HUES64 (cell line): ENCODE measurements at regions not wholly inside any gene's neighbourhood (a gene's known extent, or its start where the extent isn't known, plus 50 kb on each side); places are given as distances from the start of the nearest gene placed in this dataset.
"Not testable (repeated sequence)": the region's sequence is repeated elsewhere in the genome, so short reads cannot be mapped to it uniquely, and the experiment has no call there.

ENCODE experiments used
- H3K27ac ChIP-seq: 2 replicates; pipeline ENCODE4 v1.7.0; 2013; ENCODE audit warnings: low read depth, low read length, inconsistent platforms
- H3K27me3 ChIP-seq: 2 replicates; pipeline ENCODE4 v1.6.1; 2013; ENCODE audit warnings: mild to moderate bottlenecking, low read length; ENCODE audit not compliant: insufficient read depth
- H3K36me3 ChIP-seq: 2 replicates; pipeline ENCODE4 v1.6.1; 2013; ENCODE audit warnings: mild to moderate bottlenecking, low read length; ENCODE audit not compliant: insufficient read depth
- H3K4me1 ChIP-seq: 2 replicates; pipeline ENCODE4 v1.6.1; 2013; ENCODE audit warnings: mild to moderate bottlenecking, low read length, moderate library complexity; ENCODE audit not compliant: insufficient read depth
- H3K4me3 ChIP-seq: 2 replicates; pipeline ENCODE4 v1.5.1; 2013; ENCODE audit warnings: mild to moderate bottlenecking, low read length, moderate library complexity
- H3K9ac ChIP-seq: 2 replicates; pipeline ENCODE4 v1.6.1; 2013; ENCODE audit warnings: mild to moderate bottlenecking, low read depth, low read length
- H3K9me3 ChIP-seq: 2 replicates; pipeline ENCODE4 v1.6.1; 2013; ENCODE audit warnings: low read depth, low read length; ENCODE audit not compliant: insufficient read depth
- WGBS: fragments of 150-250, 120-280 bp; methylation state at CpG from one replicate; pipeline ENCODE4 v1.1.7; 2013; ENCODE audit warnings: missing lambda C conversion rate; 5-methylcytosine and 5-hydroxymethylcytosine counted together

DNA sequence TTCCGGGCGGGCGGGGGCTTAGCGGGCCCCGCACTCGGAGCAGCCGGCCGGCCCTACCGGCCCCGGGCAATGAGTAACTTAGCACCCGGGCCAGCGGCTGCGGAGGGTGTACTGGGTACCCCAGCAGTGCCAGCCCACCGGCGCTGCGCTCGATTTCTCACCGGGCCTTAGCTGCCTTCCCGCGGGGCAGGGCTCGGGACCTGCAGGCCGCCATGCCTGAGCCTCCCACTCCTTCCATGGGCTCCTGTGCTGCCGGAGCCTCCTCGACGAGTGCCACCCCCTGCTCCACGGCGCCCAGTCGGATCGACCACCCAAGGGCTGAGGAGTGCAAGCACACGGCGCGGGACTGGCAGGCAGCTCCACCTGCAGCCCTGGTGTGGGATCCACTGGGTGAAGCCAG is 427.1 kb downstream of the NAF1 start:
- WGBS, result 98% methylated on average over 32 of the region's 32 CpGs
- not testable (repeated sequence) for H3K36me3 ChIP-seq, H3K4me1 ChIP-seq, H3K9ac ChIP-seq, H3K4me3 ChIP-seq, H3K27ac ChIP-seq, H3K9me3 ChIP-seq, H3K27me3 ChIP-seq

DNA sequence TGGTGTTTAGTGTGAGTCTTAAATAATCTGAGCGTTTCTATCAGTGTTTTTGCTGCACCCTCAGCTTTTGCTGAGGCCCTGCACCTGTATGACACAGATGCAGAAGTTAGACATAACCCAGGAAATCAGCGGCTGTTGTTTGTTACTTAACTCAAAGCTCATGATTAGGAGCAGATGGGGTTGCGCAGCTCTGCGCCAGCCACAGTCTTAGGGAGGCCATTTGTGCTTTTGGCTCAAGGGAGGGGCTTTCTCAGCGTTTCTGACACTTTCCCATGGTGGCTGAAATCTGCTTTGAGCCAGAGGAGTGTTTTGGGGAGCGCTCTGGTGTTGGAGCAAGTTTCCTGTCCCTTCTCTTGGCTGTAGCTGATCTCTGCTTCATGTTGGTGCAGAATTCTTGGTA is 433.8 kb downstream of the NAF1 start:
- no peaks in the 10 kb centered on the region for H3K4me1 ChIP-seq
- H3K27me3 ChIP-seq, result no peaks in the 10 kb centered on the region
- H3K36me3 ChIP-seq, result no peaks in the 10 kb centered on the region
- no peak overlapping the region for H3K4me3 ChIP-seq
- no peaks in the 10 kb centered on the region for H3K9me3 ChIP-seq
- no peak overlapping the region for H3K27ac ChIP-seq
- no peak overlapping the region for H3K9ac ChIP-seq
- 84% methylated on average over 6 of the region's 6 CpGs for WGBS

DNA sequence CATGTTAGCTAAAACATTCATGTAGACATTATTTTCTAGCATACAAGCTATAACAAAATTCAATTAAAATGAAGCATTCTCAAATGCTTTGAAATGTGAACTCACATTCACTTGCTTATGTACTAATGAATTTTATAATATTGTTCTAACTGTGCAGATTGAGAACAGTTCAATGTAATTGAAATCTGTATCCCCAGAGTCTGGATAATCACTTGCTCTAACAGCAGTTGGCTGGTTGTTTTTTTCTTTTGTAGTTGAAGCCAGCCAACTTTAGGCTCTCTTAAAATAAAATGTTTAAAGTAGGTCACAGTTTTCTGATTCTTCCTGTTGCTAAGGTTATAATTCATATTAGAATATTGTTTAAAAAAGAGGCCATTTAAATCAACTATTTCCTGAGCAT is 438.9 kb downstream of the NAF1 start:
- Histone ChIP-seq H3K27ac (no peak overlapping the region), H3K27me3 (no peaks in the 10 kb centered on the region), H3K9ac (no peak overlapping the region), H3K36me3 (no peaks in the 10 kb centered on the region), H3K9me3 (no peaks in the 10 kb centered on the region), H3K4me3 (no peak overlapping the region), H3K4me1 (no peaks in the 10 kb centered on the region)

DNA sequence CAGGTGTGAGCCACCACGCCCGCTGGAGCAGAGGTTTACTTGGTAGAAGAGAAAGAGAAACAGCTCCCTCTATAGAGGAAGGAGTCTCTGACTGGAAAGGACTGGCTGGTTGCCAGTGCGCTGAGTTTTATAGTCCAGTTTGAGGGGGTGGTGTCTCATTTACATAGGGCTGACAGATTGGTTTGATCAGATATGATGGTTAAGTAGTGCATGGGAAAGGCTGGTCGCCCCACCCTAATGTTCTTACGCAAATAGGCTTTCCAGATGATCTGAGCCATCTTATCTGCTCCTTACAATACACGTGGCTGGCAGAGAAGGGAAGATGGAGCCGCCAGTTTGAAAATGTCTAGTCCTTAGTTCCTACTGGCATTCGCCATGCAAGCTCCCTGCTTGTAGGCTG is 439.5 kb downstream of the NAF1 start:
- 97% methylated on average over 8 of the region's 8 CpGs for WGBS
- H3K4me3 ChIP-seq, result no peak overlapping the region

DNA sequence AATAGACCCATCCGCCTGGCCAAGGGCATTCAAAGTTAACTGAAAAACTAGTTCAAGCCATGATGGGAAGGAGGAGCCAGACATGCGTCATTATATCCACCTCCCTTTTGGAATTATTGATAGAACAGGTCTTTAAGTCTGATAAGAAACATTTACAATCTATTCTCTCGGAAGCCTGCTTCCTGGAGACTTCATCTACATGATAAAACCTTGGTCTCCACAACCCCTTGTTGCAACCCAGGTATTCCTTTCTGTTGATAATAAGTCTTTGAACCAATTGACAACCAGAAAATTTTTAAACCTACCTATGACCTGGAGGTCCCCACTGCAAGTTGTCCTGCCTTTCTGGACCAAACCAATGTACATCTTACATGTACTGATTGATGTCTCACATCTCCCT is 451.3 kb downstream of the NAF1 start:
- WGBS, result 83% methylated on average over 3 of the region's 3 CpGs
- H3K4me1 ChIP-seq, result peaks cover 6% of the 10 kb centered on the region; the same call in 1 of the 2 replicates
- no peak overlapping the region for H3K4me3 ChIP-seq
- H3K9ac ChIP-seq, result no peak overlapping the region
- no peaks in the 10 kb centered on the region for H3K27me3 ChIP-seq
- no peaks in the 10 kb centered on the region for H3K9me3 ChIP-seq
- no peak overlapping the region for H3K27ac ChIP-seq
- no peaks in the 10 kb centered on the region for H3K36me3 ChIP-seq

More for the DNA sequence above, 439.5 kb downstream of the NAF1 start:
- H3K27ac ChIP-seq, result no peak overlapping the region
- H3K9me3 ChIP-seq, result no peaks in the 10 kb centered on the region
- no peaks in the 10 kb centered on the region for H3K4me1 ChIP-seq
- H3K27me3 ChIP-seq, result no peaks in the 10 kb centered on the region
- no peaks in the 10 kb centered on the region for H3K36me3 ChIP-seq
- H3K9ac ChIP-seq, result no peak overlapping the region

DNA sequence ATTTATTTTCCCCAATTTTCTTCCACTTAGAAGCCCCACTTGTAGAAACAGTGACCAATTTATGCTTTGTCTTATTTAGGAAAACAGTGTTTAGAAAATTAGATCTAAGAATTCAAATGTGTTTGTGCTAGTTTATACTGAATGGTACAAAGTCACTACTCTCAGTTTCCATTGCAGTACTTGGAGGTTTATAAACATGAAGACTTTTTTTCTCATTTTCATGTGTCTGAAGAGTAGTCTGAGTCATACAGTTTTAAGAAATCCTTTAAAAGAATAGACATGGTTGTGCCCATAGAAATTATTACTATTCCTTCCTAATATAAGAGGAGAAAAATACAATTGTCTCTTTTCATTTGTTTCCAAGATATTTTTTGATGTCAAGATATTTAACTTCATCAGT is 458.7 kb downstream of the NAF1 start:
- no peak overlapping the region for H3K27ac ChIP-seq
- no peak overlapping the region for H3K4me3 ChIP-seq
- H3K9ac ChIP-seq, result no peak overlapping the region
- H3K4me1 ChIP-seq, result no peaks in the 10 kb centered on the region
- no peaks in the 10 kb centered on the region for H3K36me3 ChIP-seq
- H3K27me3 ChIP-seq, result no peaks in the 10 kb centered on the region
- H3K9me3 ChIP-seq, result 0 out of 2 replicates have a peak, but pooled peaks cover 9% of the 10 kb centered on the region

DNA sequence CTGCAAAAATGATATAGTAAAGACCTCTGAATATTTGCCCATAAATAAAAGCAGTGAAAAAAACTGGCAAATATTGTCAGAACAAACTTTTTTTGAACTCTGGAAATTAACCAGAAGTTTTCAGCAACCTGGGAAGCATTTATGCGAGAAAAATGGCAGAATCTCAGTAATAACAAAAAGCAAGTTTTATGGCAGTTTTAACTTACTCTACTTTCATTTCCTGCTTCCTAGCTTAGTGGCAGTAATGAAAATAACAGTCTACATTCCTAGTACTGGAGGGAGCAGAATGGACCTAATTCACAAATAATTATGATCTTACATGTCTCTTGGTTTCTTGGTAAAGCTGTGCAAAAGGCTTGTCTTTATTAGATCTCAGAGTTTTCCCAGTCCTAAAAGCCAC is 460.1 kb downstream of the NAF1 start:
- H3K27me3 ChIP-seq, result no peaks in the 10 kb centered on the region
- WGBS, result 95% methylated on average over 1 of the region's 1 CpG
- 0 out of 2 replicates have a peak, but pooled peaks cover 9% of the 10 kb centered on the region for H3K9me3 ChIP-seq
- no peaks in the 10 kb centered on the region for H3K36me3 ChIP-seq
- H3K9ac ChIP-seq, result no peak overlapping the region
- no peak overlapping the region for H3K4me3 ChIP-seq
- H3K4me1 ChIP-seq, result no peaks in the 10 kb centered on the region
- H3K27ac ChIP-seq, result no peak overlapping the region

DNA sequence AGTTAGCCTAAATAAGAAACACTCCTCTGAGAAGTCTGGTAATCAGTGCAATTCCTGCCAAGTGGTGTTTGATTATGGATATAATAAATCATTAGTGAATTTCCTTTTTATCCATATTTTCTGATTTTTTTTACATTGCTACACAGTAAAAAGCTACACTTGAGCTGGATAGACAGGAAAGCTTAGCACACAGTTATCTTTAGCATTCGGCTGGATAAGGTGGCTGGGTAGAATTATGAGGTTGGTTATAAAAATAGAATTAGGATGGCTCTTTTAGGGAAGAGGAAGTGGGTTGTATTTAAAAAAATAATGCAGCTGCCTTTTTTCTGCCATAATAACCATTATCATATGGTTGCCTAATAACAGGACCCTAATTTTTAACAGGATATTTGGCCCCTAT is 460.6 kb downstream of the NAF1 start:
- Histone ChIP-seq H3K4me1 (no peaks in the 10 kb centered on the region), H3K4me3 (no peak overlapping the region), H3K9me3 (0 out of 2 replicates have a peak, but pooled peaks cover 9% of the 10 kb centered on the region), H3K36me3 (no peaks in the 10 kb centered on the region), H3K27me3 (no peaks in the 10 kb centered on the region), H3K27ac (no peak overlapping the region), H3K9ac (no peak overlapping the region)
- 97% methylated on average over 1 of the region's 1 CpG for WGBS

DNA sequence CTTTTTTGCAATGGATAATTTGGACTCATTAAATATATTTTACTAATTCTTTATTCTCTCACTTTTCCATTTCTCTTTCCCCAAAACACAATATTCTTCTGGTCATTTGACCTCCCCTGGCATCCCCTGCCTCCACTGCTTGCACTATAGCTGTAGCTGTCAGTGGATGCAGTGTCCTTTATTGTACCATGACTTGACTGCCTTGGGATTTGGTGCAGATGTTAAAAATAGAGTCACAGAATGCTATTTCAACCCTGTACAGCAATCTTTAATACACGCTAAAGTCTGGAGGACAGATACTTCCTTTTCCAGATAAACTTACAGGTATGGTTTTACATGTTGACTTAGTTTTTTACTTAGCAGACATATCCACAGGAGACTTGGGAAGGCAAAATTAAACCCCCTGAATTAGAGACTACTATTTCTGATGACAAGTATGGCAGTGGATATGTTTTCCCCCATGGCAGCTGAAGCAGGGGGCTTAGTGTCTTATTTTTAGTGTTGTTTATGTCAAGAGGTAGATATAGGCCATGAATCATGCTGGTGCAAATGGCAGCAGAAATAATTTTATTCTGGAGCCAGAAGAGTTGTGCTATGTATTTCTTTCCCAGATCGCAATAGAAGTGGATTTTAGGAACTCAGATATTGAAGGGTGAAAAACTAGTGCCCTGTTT is 461.4 kb downstream of the NAF1 start:
- H3K9ac ChIP-seq, result no peak overlapping the region

DNA sequence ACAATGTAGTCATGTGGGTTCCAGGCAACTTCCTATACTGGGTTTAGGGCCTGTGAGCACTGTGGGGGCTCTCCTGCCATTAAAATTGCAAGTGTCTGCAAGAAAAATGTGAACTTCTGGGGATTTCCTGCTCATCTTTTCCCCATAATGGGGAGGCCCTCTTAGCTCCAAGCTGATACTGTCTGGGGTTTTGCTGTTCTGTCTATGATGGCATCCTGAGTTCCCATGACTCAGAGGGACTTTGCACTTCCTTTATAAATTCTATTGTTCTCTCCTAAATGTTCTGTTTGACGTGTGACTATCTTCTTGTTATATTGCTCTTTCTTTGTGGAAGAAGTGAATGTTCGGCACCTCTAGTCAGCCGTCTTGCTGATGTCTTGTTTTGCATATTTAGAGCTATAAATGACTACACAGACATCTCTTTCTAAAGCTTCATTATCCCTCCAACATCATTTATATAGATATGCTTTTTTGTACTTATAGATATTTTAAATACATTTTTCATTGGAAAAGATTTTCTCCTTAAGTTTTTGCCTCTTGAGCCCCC is 465.8 kb downstream of the NAF1 start:
- WGBS, result no CpG with 5 or more reads among the region's 3 CpGs
- H3K27ac ChIP-seq, result no peak overlapping the region
- no peaks in the 10 kb centered on the region for H3K4me1 ChIP-seq
- H3K9ac ChIP-seq, result no peak overlapping the region
- no peaks in the 10 kb centered on the region for H3K27me3 ChIP-seq
- H3K4me3 ChIP-seq, result no peak overlapping the region
- H3K9me3 ChIP-seq, result no peaks in the 10 kb centered on the region
- H3K36me3 ChIP-seq, result no peaks in the 10 kb centered on the region

More for the DNA sequence above, 461.4 kb downstream of the NAF1 start:
- Histone ChIP-seq H3K9me3 (0 out of 2 replicates have a peak, but pooled peaks cover 9% of the 10 kb centered on the region), H3K27ac (no peak overlapping the region), H3K36me3 (no peaks in the 10 kb centered on the region), H3K4me3 (no peak overlapping the region), H3K4me1 (no peaks in the 10 kb centered on the region), H3K27me3 (no peaks in the 10 kb centered on the region)
- 93% methylated on average over 1 of the region's 2 CpGs for WGBS

DNA sequence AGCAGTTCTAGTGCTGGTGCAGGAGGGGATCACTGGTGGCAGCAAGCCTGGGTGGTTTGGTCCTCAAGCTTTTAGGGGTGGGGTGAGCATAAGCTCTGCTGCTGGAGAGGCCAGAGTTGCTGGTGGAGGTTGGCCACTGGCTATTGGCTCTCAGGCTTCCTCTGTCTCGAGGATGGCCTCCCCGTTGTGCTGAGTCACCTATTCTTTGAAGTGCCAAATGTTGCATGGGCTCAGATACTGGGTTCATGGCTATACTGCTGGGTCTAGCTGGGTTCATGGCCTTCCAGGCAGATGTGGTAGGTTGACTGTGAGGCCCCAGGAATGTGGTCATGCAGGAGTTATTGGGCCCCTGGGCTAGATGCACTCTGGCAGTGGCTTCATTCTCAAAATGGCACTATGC is 466.3 kb downstream of the NAF1 start:
- 94% methylated on average over 2 of the region's 2 CpGs for WGBS
- Histone ChIP-seq H3K9me3 (no peaks in the 10 kb centered on the region; the same call in 1 of the 2 replicates), H3K9ac (no peak overlapping the region), H3K4me3 (no peak overlapping the region), H3K36me3 (no peaks in the 10 kb centered on the region), H3K27me3 (no peaks in the 10 kb centered on the region), H3K4me1 (no peaks in the 10 kb centered on the region), H3K27ac (no peak overlapping the region)

DNA sequence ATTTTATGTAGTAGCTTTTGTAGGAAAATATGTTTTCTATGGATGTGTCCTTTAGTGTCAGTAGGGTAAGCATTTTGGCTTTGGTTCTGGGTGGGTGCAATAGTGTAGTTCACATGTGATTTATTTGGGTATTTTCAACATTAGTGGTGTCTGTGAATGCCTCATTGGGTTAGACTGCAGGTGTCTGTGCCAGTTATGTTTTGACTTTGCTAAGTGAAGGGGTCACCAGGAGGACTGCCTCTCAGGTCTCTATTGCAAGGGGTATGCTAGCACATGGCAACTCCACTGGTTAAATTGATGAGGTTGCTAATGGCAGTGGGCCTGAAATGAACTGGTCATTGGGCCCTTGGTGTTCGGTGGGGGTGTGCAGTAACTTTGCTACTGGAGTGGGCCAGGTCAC is 467.1 kb downstream of the NAF1 start:
- Histone ChIP-seq H3K27ac (no peak overlapping the region), H3K4me1 (no peaks in the 10 kb centered on the region), H3K9ac (no peak overlapping the region), H3K9me3 (no peaks in the 10 kb centered on the region; the same call in 1 of the 2 replicates), H3K27me3 (no peaks in the 10 kb centered on the region), H3K36me3 (no peaks in the 10 kb centered on the region), H3K4me3 (no peak overlapping the region)
- WGBS, result 95% methylated on average over 1 of the region's 1 CpG
